GM12873 (cell line): ENCODE measurements at regions not wholly inside any gene's neighbourhood (a gene's known extent, or its start where the extent isn't known, plus 50 kb on each side); places are given as distances from the start of the nearest gene placed in this dataset.

Source experiments
- CTCF ChIP-seq: IDR thresholded peaks from 2 replicates; pipeline ENCODE4 v1.5.1; 2012; ENCODE audit warnings: low read depth, mild to moderate bottlenecking, moderate library complexity, low read length, control low read depth; ENCODE audit not compliant: insufficient read depth; ENCODE audit errors: missing control alignments

GRCh38 chr13:54879036-54879435, 1850.4 kb downstream of the OLFM4 start:
- TF ChIP-seq CTCF, result no peak

GRCh38 chr13:54884682-54885081, 1856.1 kb downstream of the OLFM4 start:
- no peak for TF ChIP-seq CTCF

GRCh38 chr13:54890976-54891375, 1862.4 kb downstream of the OLFM4 start:
- no peak for TF ChIP-seq CTCF

GRCh38 chr13:54901316-54901715, 1872.7 kb downstream of the OLFM4 start:
- no peak for TF ChIP-seq CTCF

- TF ChIP-seq CTCF, result no peak
Measured at GRCh38 chr13:54912367-54912766, 1883.8 kb downstream of the OLFM4 start.

GRCh38 chr13:54913668-54914067, 1885.1 kb downstream of the OLFM4 start:
- no peak for TF ChIP-seq CTCF

- no peak for TF ChIP-seq CTCF
Measured at GRCh38 chr13:54927538-54927937, 1898.9 kb downstream of the OLFM4 start.
